GM18873 (cell line): ENCODE measurements at regions not wholly inside any gene's neighbourhood (a gene's known extent, or its start where the extent isn't known, plus 50 kb on each side); places are given as distances from the start of the nearest gene placed in this dataset.

Experiments used
- ATAC-seq: cut with Tn5 transposase; IDR thresholded peaks from one replicate; pipeline ENCODE4 v1.9.1; 2021; ENCODE audit warnings: mild to moderate bottlenecking, moderate library complexity, moderate number of reproducible peaks; ENCODE audit not compliant: unreplicated experiment, low FRiP score

- no peak for ATAC-seq
Measured at GRCh38 chr18:64240316-64240715, 91.4 kb upstream of the LINC00305 start.

GRCh38 chr18:64238076-64238475 lies 89.2 kb upstream of the LINC00305 start:
- ATAC-seq: no peak

- no peak for ATAC-seq
Measured at GRCh38 chr18:64234321-64234720, 85.4 kb upstream of the LINC00305 start.

- no peak for ATAC-seq
Measured at GRCh38 chr18:64233851-64234250, 85.0 kb upstream of the LINC00305 start.

GRCh38 chr18:64220941-64221340 lies 72.1 kb upstream of the LINC00305 start:
- no peak for ATAC-seq

GRCh38 chr18:64219517-64219916 lies 70.6 kb upstream of the LINC00305 start:
- ATAC-seq: no peak

- no peak for ATAC-seq
Measured at GRCh38 chr18:64210401-64210949, 61.6 kb upstream of the LINC00305 start.

- ATAC-seq: no peak
Measured at GRCh38 chr18:64208516-64208915, 59.6 kb upstream of the LINC00305 start.

GRCh38 chr18:64207820-64208219 lies 58.9 kb upstream of the LINC00305 start:
- no peak for ATAC-seq

- ATAC-seq: no peak
Measured at GRCh38 chr18:64203295-64203694, 54.4 kb upstream of the LINC00305 start.

- ATAC-seq: no peak
Measured at GRCh38 chr18:64202863-64203262, 54.0 kb upstream of the LINC00305 start.

GRCh38 chr18:64202210-64202836 lies 53.4 kb upstream of the LINC00305 start:
- no peak for ATAC-seq

- ATAC-seq: no peak
Measured at GRCh38 chr18:64201781-64202180, 52.9 kb upstream of the LINC00305 start.

- no peak for ATAC-seq
Measured at GRCh38 chr18:64199581-64199980, 50.7 kb upstream of the LINC00305 start.
